MCF 10A (cell line): ENCODE measurements at regions not wholly inside any gene's neighbourhood (a gene's known extent, or its start where the extent isn't known, plus 50 kb on each side); places are given as distances from the start of the nearest gene placed in this dataset.

Experiments used
- BruUV-seq: library from RNA; stranded (reverse); fragments of 400-500 nt; replicated peaks from 2 replicates; lab custom pipeline; 2021; lab: Mats Ljungman, UMichigan
- CTCF ChIA-PET: fragments of 300-600 bp; sonication (Branson Sonifier 250); formaldehyde crosslinking; extraction: SDS; loops from one replicate; lab custom pipeline; 2021; ENCODE audit warnings: antibody characterized with exemption, inconsistent platforms; lab: Yijun Ruan, JAX
- POLR2A ChIA-PET: fragments of 300-600, 350-650 bp; sonication (Branson Sonifier 250); formaldehyde crosslinking; extraction: SDS; loops from one replicate; lab custom pipeline; 2020; ENCODE audit warnings: antibody characterized with exemption, inconsistent platforms; lab: Yijun Ruan, JAX
- DNase-seq: peaks from one replicate; pipeline ENCODE4 v3.0.0-alpha.2; 2018; ENCODE audit not compliant: unreplicated experiment
- H3K27ac Mint-ChIP-seq: one replicate; pipeline ENCODE4 v1.8.0; 2022; ENCODE audit warnings: mild to moderate bottlenecking, low read depth, mixed read lengths; ENCODE audit not compliant: unreplicated experiment
- H3K27me3 Mint-ChIP-seq: one replicate; pipeline ENCODE4 v1.8.0; 2022; ENCODE audit warnings: mixed read lengths; ENCODE audit not compliant: insufficient read depth, unreplicated experiment
- H3K36me3 Mint-ChIP-seq: one replicate; pipeline ENCODE4 v1.8.0; 2022; ENCODE audit warnings: mild to moderate bottlenecking, moderate library complexity, mixed read lengths; ENCODE audit not compliant: insufficient read depth, unreplicated experiment
- H3K4me1 Mint-ChIP-seq: one replicate; pipeline ENCODE4 v1.8.0; 2022; ENCODE audit warnings: mixed read lengths; ENCODE audit not compliant: insufficient read depth, unreplicated experiment
- H3K4me3 Mint-ChIP-seq: one replicate; pipeline ENCODE4 v1.8.0; 2022; ENCODE audit warnings: mild to moderate bottlenecking, moderate library complexity, mixed read lengths; ENCODE audit not compliant: unreplicated experiment
- H3K9me3 Mint-ChIP-seq: one replicate; pipeline ENCODE4 v1.8.0; 2022; ENCODE audit warnings: mixed read lengths; ENCODE audit not compliant: unreplicated experiment
- CTCF ChIP-seq: fragments of 200-600 bp; IDR thresholded peaks from one replicate; pipeline ENCODE4 v1.8.0; 2022; ENCODE audit warnings: antibody characterized with exemption, mild to moderate bottlenecking; ENCODE audit not compliant: unreplicated experiment
- intact Hi-C: fragments of 100-400 bp; cut with micrococcal nuclease; formaldehyde crosslinking; loops from 2 replicates; pipeline ENCODE4 v1.14.1; 2022

GRCh38 chr11:98029832-98030231 lies 990.9 kb upstream of the CNTN5 start:
- CTCF ChIA-PET = no interaction called here
- H3K36me3 Mint-ChIP-seq = no peaks in the 10 kb centered on the region
- intact Hi-C loops = no loop called here

GRCh38 chr11:98036810-98037209 lies 983.9 kb upstream of the CNTN5 start:
- DNase-seq = no peak
- no TSS peak for BruUV-seq
- no peak for TF ChIP-seq CTCF

More at GRCh38 chr11:98029832-98030231, 990.9 kb upstream of the CNTN5 start:
- POLR2A ChIA-PET = no interaction called here
- H3K4me1 Mint-ChIP-seq = no peaks in the 10 kb centered on the region
- no TSS peak for BruUV-seq
- TF ChIP-seq CTCF = no peak
- no peak overlapping the region for H3K4me3 Mint-ChIP-seq
- DNase-seq = no peak
- H3K27me3 Mint-ChIP-seq = peaks cover 62% of the 10 kb centered on the region
- no peaks in the 10 kb centered on the region for H3K9me3 Mint-ChIP-seq
- no peak overlapping the region for H3K27ac Mint-ChIP-seq

GRCh38 chr11:98040061-98040808 lies 980.5 kb upstream of the CNTN5 start:
- no peak for DNase-seq
- TF ChIP-seq CTCF = no peak
- no peak overlapping the region for H3K4me3 Mint-ChIP-seq
- no peak overlapping the region for H3K27ac Mint-ChIP-seq
- CTCF ChIA-PET = interaction anchor here (0.6 kb wide), 1 partner anchor 553 kb away, joined by 3 read pairs; no protein-coding TSS in a partner anchor
- H3K27me3 Mint-ChIP-seq = peaks cover 87% of the 10 kb centered on the region
- no peaks in the 10 kb centered on the region for H3K9me3 Mint-ChIP-seq
- H3K36me3 Mint-ChIP-seq = no peaks in the 10 kb centered on the region
- intact Hi-C loops = no loop called here
- no peaks in the 10 kb centered on the region for H3K4me1 Mint-ChIP-seq
- POLR2A ChIA-PET = no interaction called here
- BruUV-seq = no TSS peak

More at GRCh38 chr11:98036810-98037209, 983.9 kb upstream of the CNTN5 start:
- Mint-ChIP-seq H3K36me3 (no peaks in the 10 kb centered on the region), H3K4me1 (no peaks in the 10 kb centered on the region), H3K27me3 (peaks cover 80% of the 10 kb centered on the region), H3K9me3 (no peaks in the 10 kb centered on the region), H3K27ac (no peak overlapping the region), H3K4me3 (no peak overlapping the region)
- CTCF ChIA-PET = no interaction called here
- intact Hi-C loops = no loop called here
- POLR2A ChIA-PET = no interaction called here

DNA sequence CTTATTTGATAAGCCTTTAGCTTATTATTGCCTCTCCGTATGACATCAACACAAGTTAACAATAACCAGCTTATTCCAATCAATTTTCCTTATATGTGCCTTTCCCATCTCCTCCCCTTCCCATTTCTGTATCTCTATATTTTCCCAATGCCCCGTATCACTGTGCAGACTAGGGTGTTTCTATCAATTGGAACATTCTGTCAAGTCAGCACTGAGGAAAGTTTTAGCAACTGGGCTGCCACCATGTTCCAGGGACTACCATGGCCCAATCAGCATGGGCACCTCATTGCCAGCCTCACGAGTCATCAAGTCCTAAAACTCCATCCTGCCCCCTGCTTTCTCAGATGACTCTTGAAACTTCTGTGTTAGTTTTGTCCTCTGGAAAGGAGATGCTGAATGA lies 973.1 kb upstream of the CNTN5 start:
- TF ChIP-seq CTCF = no peak
- H3K27ac Mint-ChIP-seq = no peak overlapping the region
- ChIA-PET CTCF (no interaction called here), POLR2A (no interaction called here)
- H3K27me3 Mint-ChIP-seq = peaks cover 58% of the 10 kb centered on the region
- H3K9me3 Mint-ChIP-seq = no peaks in the 10 kb centered on the region
- intact Hi-C loops = no loop called here
- DNase-seq = no peak
- no peaks in the 10 kb centered on the region for H3K4me1 Mint-ChIP-seq
- BruUV-seq = no TSS peak
- no peaks in the 10 kb centered on the region for H3K36me3 Mint-ChIP-seq
- H3K4me3 Mint-ChIP-seq = no peak overlapping the region
